Neuronal stem cell (in vitro differentiated cells): ENCODE measurements at regions not wholly inside any gene's neighbourhood (a gene's known extent, or its start where the extent isn't known, plus 50 kb on each side); places are given as distances from the start of the nearest gene placed in this dataset.

Experiments
- DNase-seq: peaks from one replicate; pipeline ENCODE4 v3.0.0-alpha.2; 2013; ENCODE audit warnings: low spot score
- H2AFZ ChIP-seq: one replicate; pipeline ENCODE4 v1.6.1; 2013; ENCODE audit warnings: mild to moderate bottlenecking, low read length, inconsistent platforms
- H2AK5ac ChIP-seq: 2 replicates; pipeline ENCODE4 v1.6.1; 2013; ENCODE audit warnings: low read depth, mild to moderate bottlenecking, inconsistent platforms, low read length, moderate library complexity, mixed read lengths
- H2BK120ac ChIP-seq: 2 replicates; pipeline ENCODE4 v1.6.1; 2013; ENCODE audit warnings: low read depth, mild to moderate bottlenecking, inconsistent platforms, low read length, moderate library complexity, mixed read lengths
- H2BK12ac ChIP-seq: one replicate; pipeline ENCODE4 v1.6.1; 2013; ENCODE audit warnings: low read length, inconsistent platforms
- H2BK15ac ChIP-seq: 2 replicates; pipeline ENCODE4 v1.6.1; 2013; ENCODE audit warnings: mild to moderate bottlenecking, low read length, inconsistent platforms, mixed read lengths
- H2BK5ac ChIP-seq: one replicate; pipeline ENCODE4 v1.6.1; 2013; ENCODE audit warnings: inconsistent platforms, mild to moderate bottlenecking, low read length, moderate library complexity
- H3K14ac ChIP-seq: one replicate; pipeline ENCODE4 v1.6.1; 2013; ENCODE audit warnings: low read length, inconsistent platforms
- H3K18ac ChIP-seq: 2 replicates; pipeline ENCODE4 v1.6.1; 2013; ENCODE audit warnings: low read length, inconsistent platforms
- H3K23ac ChIP-seq: 2 replicates; pipeline ENCODE4 v1.6.1; 2013; ENCODE audit warnings: low read depth, mild to moderate bottlenecking, mixed read lengths, low read length, inconsistent platforms; ENCODE audit not compliant: poor library complexity
- H3K27ac ChIP-seq: replicated peaks from 3 replicates; pipeline ENCODE4 v1.5.1; 2013; ENCODE audit warnings: low read length, inconsistent platforms
- H3K27me3 ChIP-seq, 3 experiments: 2 replicates each; pipeline ENCODE4 v1.6.1; 2013; ENCODE audit warnings: low read length in 3 of 3, mild to moderate bottlenecking in 2 of 3, inconsistent platforms in 1 of 3, low read depth in 1 of 3, mixed read lengths in 1 of 3, moderate library complexity in 1 of 3; ENCODE audit not compliant: control insufficient read depth in 3 of 3, insufficient read depth in 3 of 3
- H3K36me3 ChIP-seq, 2 donors: replicated peaks in 1 of 2; 2 replicates each; pipeline ENCODE4 v1.6.1; 2013; ENCODE audit warnings: low read length in 2 of 2; ENCODE audit not compliant: control insufficient read depth in 2 of 2, insufficient read depth in 2 of 2
- H3K4ac ChIP-seq: 2 replicates; pipeline ENCODE4 v1.6.1; 2013; ENCODE audit warnings: inconsistent platforms, mild to moderate bottlenecking, low read length, moderate library complexity
- H3K4me1 ChIP-seq, 2 donors: 1 replicate in 1 of 2; 2 replicates in 1 of 2; pipeline ENCODE4 v1.6.1; 2013; ENCODE audit warnings: low read length in 2 of 2, low read depth in 1 of 2; ENCODE audit not compliant: control insufficient read depth in 2 of 2, insufficient read depth in 1 of 2
- H3K4me2 ChIP-seq: one replicate; pipeline ENCODE4 v1.6.1; 2013; ENCODE audit warnings: mild to moderate bottlenecking, low read length, inconsistent platforms; ENCODE audit not compliant: insufficient read depth, poor library complexity, severe bottlenecking
- H3K4me3 ChIP-seq, 2 donors: 2 replicates each; pipeline ENCODE4 v1.5.1; 2013; ENCODE audit warnings: low read length in 2 of 2, mild to moderate bottlenecking in 2 of 2, inconsistent platforms in 1 of 2, moderate library complexity in 1 of 2
- H3K79me1 ChIP-seq: one replicate; pipeline ENCODE4 v1.6.1; 2013; ENCODE audit warnings: low read depth, mild to moderate bottlenecking, inconsistent platforms, low read length, moderate library complexity
- H3K9ac ChIP-seq: one replicate; pipeline ENCODE4 v1.6.1; 2013; ENCODE audit warnings: mild to moderate bottlenecking, low read depth, low read length, inconsistent platforms; ENCODE audit not compliant: poor library complexity
- H3K9me3 ChIP-seq, 2 donors: replicated peaks in 1 of 2; 2 replicates each; pipeline versions ENCODE3 to v1.6.1; 2013; ENCODE audit warnings: low read length in 2 of 2, mild to moderate bottlenecking in 2 of 2, inconsistent platforms in 1 of 2, low read depth in 1 of 2, mixed read lengths in 1 of 2, moderate library complexity in 1 of 2; ENCODE audit not compliant: control insufficient read depth in 2 of 2, insufficient read depth in 1 of 2
- H4K8ac ChIP-seq: one replicate; pipeline ENCODE4 v1.6.1; 2013; ENCODE audit warnings: low read depth, mild to moderate bottlenecking, inconsistent platforms, low read length, moderate library complexity
- H4K91ac ChIP-seq: one replicate; pipeline ENCODE4 v1.6.1; 2013; ENCODE audit warnings: low read length, low read depth, mild to moderate bottlenecking, inconsistent platforms; ENCODE audit not compliant: poor library complexity
- WGBS, 2 donors: extraction: QIAGEN DNeasy Blood & Tissue Kit; methylation state at CpG; one replicate each; pipeline ENCODE4 v1.1.7; 2013; ENCODE audit warnings: missing lambda C conversion rate in 2 of 2, mixed read lengths in 1 of 2; ENCODE audit not compliant: insufficient read length in 2 of 2, insufficient replicate concordance in 1 of 2; ENCODE audit errors: extremely low coverage in 2 of 2; 5-methylcytosine and 5-hydroxymethylcytosine counted together

DNA sequence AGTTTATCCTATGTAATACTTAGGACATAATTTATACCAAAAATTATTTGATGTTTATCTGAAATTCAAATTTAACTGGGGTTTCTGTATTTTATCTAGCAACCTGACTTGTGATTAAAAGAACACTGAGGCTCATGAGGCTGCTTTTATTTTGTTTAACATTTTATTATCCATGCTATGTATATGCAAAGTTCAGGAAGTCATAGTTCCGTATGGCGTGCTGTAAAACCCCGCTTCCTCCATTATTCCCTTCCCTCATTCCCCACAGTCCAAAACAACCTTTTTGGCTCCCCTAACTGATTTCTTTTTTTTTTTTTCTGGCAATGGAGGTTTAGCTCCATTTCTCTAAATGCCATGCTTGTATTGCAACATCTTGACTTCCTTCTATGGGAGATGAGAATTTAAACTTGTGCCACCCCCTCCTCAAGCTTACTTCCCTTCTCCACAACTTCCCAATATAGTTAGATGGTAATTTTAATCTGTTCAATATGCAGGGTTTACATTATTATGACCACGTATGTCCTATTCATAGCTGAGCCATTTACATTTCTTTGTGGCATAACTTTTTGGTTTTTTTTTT is 138.0 kb upstream of the DNAH14 start:
- no peak overlapping the region for H3K27ac ChIP-seq

DNA sequence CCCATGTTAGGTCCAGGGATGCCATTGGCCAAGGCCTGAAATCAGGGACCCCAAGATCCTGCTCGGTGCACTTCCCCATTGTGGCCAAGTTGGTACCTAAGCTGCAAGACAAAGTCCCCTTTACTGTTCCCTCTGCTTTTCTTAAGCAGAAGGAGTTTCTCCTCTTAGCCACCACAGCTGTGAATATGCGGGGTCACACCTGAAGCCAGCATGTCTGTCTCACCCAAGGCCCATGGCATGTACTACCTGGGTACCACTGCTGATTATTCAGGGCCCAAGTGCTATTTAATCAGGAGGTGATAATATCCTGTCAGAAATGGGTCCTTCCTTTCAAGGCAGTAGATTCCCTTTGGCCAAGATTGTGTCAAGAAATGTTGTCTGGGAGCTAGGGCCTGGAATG is 133.9 kb upstream of the DNAH14 start:
- H3K9ac ChIP-seq: no peak overlapping the region
- no peaks in the 10 kb centered on the region for H3K4me1 ChIP-seq
- H3K23ac ChIP-seq: no peak overlapping the region
- H3K9me3 ChIP-seq: no peaks in the 10 kb centered on the region
- no peak overlapping the region for H4K8ac ChIP-seq
- no CpG with 5 or more reads among the region's 2 CpGs for WGBS, 2 donors
- H3K27ac ChIP-seq: no peak overlapping the region
- H2BK15ac ChIP-seq: no peak overlapping the region
- H3K4me2 ChIP-seq: no peak overlapping the region
- H2AK5ac ChIP-seq: no peak overlapping the region
- no peak overlapping the region for H3K14ac ChIP-seq
- H3K18ac ChIP-seq: no peak overlapping the region
- H3K79me1 ChIP-seq: no peaks in the 10 kb centered on the region
- no peaks in the 10 kb centered on the region for H3K27me3 ChIP-seq
- DNase-seq: no peak
- H3K4ac ChIP-seq: no peak overlapping the region
- H2BK120ac ChIP-seq: no peak overlapping the region
- no peak overlapping the region for H2BK12ac ChIP-seq
- H2AFZ ChIP-seq: no peak overlapping the region
- H2BK5ac ChIP-seq: no peak overlapping the region
- no peaks in the 10 kb centered on the region for H3K36me3 ChIP-seq
- no peak overlapping the region for H3K4me3 ChIP-seq
- H4K91ac ChIP-seq: no peak overlapping the region

More for the DNA sequence above, 138.0 kb upstream of the DNAH14 start:
- H3K4me3 ChIP-seq: no peak overlapping the region
- no peak overlapping the region for H3K23ac ChIP-seq
- H3K36me3 ChIP-seq: no peaks in the 10 kb centered on the region
- no peak overlapping the region for H3K18ac ChIP-seq
- no peaks in the 10 kb centered on the region for H3K9me3 ChIP-seq
- no peaks in the 10 kb centered on the region for H3K27me3 ChIP-seq
- no peaks in the 10 kb centered on the region for H3K4me1 ChIP-seq
- no peak overlapping the region for H4K91ac ChIP-seq
- H3K4me2 ChIP-seq: no peak overlapping the region
- H3K14ac ChIP-seq: no peak overlapping the region
- H2BK5ac ChIP-seq: no peak overlapping the region
- H3K9ac ChIP-seq: no peak overlapping the region
- no peaks in the 10 kb centered on the region for H3K79me1 ChIP-seq
- H3K4ac ChIP-seq: no peak overlapping the region
- no peak overlapping the region for H2BK120ac ChIP-seq
- no peak overlapping the region for H2AFZ ChIP-seq
- no peak overlapping the region for H4K8ac ChIP-seq
- no CpG with 5 or more reads among the region's 4 CpGs for WGBS, 2 donors
- DNase-seq: no peak
- no peak overlapping the region for H2BK12ac ChIP-seq
- H2BK15ac ChIP-seq: no peak overlapping the region
- H2AK5ac ChIP-seq: no peak overlapping the region

GRCh38 chr1:224799083-224799482 is 130.4 kb upstream of the DNAH14 start:
- Histone ChIP-seq H3K14ac (no peak overlapping the region), H3K27me3 (no peaks in the 10 kb centered on the region), H3K9me3 (no peaks in the 10 kb centered on the region), H3K4me2 (no peak overlapping the region), H4K91ac (no peak overlapping the region), H2BK12ac (no peak overlapping the region), H3K4me1 (no peaks in the 10 kb centered on the region), H3K4ac (no peak overlapping the region), H3K27ac (no peak overlapping the region), H2BK15ac (no peak overlapping the region), H2BK5ac (no peak overlapping the region), H3K9ac (no peak overlapping the region), H3K18ac (no peak overlapping the region), H3K36me3 (no peaks in the 10 kb centered on the region), H3K4me3 (no peak overlapping the region), H2BK120ac (no peak overlapping the region), H3K23ac (no peak overlapping the region), H2AFZ (no peak overlapping the region), H4K8ac (no peak overlapping the region), H3K79me1 (no peaks in the 10 kb centered on the region), H2AK5ac (no peak overlapping the region)
- WGBS, 2 donors: no CpG with 5 or more reads among the region's 3 CpGs
- no peak for DNase-seq

GRCh38 chr1:224800486-224801119 is 128.9 kb upstream of the DNAH14 start:
- WGBS, 2 donors: no CpG with 5 or more reads among the region's 8 CpGs
- Histone ChIP-seq H3K27ac (no peak overlapping the region), H3K36me3 (no peaks in the 10 kb centered on the region), H3K79me1 (no peaks in the 10 kb centered on the region), H3K14ac (no peak overlapping the region), H3K18ac (peak overlapping the region; percentile 11), H3K23ac (no peak overlapping the region), H3K4me1 (no peaks in the 10 kb centered on the region), H3K4me2 (no peak overlapping the region), H4K91ac (no peak overlapping the region), H3K9ac (no peak overlapping the region), H4K8ac (no peak overlapping the region), H3K9me3 (no peaks in the 10 kb centered on the region), H2AFZ (no peak overlapping the region), H2BK12ac (no peak overlapping the region), H2BK15ac (no peak overlapping the region), H3K4ac (no peak overlapping the region), H3K4me3 (no peak overlapping the region), H2BK5ac (no peak overlapping the region), H2AK5ac (no peak overlapping the region), H3K27me3 (no peaks in the 10 kb centered on the region), H2BK120ac (no peak overlapping the region)
- no peak for DNase-seq
